Keratinocyte (primary cell): ENCODE measurements at regions not wholly inside any gene's neighbourhood (a gene's known extent, or its start where the extent isn't known, plus 50 kb on each side); places are given as distances from the start of the nearest gene placed in this dataset.

Experiments
- CTCF ChIP-seq, 3 experiments: IDR thresholded peaks in 1 of 3; conservative IDR thresholded peaks in 1 of 3; optimal IDR thresholded peaks in 1 of 3; 2 replicates in 2 of 3; 3 replicates in 1 of 3; pipeline versions ENCODE3 to v1.5.1; 2011; ENCODE audit warnings: low read length in 3 of 3, mild to moderate bottlenecking in 3 of 3, moderate library complexity in 2 of 3, control low read depth in 1 of 3, inconsistent platforms in 1 of 3; ENCODE audit not compliant: insufficient read depth in 2 of 3; ENCODE audit errors: extremely low read depth in 1 of 3
- EZH2 ChIP-seq: IDR thresholded peaks from one replicate; pipeline ENCODE4 v1.6.1; 2012; ENCODE audit warnings: inconsistent platforms, mild to moderate bottlenecking, low read length, moderate library complexity

GRCh38 chr5:179420476-179420875 lies 75.2 kb upstream of the ADAMTS2 start:
- TF ChIP-seq CTCF (optimal IDR thresholded peaks at IDR 0.05 in 1 of 3, IDR thresholded peaks at IDR 0.05 in 1 of 3, conservative IDR thresholded peaks at IDR 0.05 in 1 of 3; ENCODE audit: extremely low read depth in 1 of 3, insufficient read depth in 2 of 3, low read length in 3 of 3): no peak
- TF ChIP-seq EZH2: no peak
